Kidney epithelial cell (primary cell): ENCODE measurements at regions not wholly inside any gene's neighbourhood (a gene's known extent, or its start where the extent isn't known, plus 50 kb on each side); places are given as distances from the start of the nearest gene placed in this dataset.

ENCODE experiments used
- DNase-seq: peaks from one replicate; pipeline ENCODE4 v3.0.0-alpha.2; 2010; ENCODE audit warnings: low read depth
- H3K27me3 ChIP-seq: 2 replicates; pipeline ENCODE4 v1.6.0; 2011; ENCODE audit warnings: low read length; ENCODE audit not compliant: control insufficient read depth, insufficient read depth
- H3K36me3 ChIP-seq: 2 replicates; pipeline ENCODE4 v1.5.1; 2011; ENCODE audit warnings: low read length; ENCODE audit not compliant: control insufficient read depth, insufficient read depth
- H3K4me3 ChIP-seq: 2 replicates; pipeline ENCODE4 v1.5.1; 2011; ENCODE audit warnings: low read depth, mild to moderate bottlenecking, control low read depth, low read length
- TF ChIP-seq, protein P1 (sequence below): IDR thresholded peaks from 2 replicates; pipeline ENCODE4 v1.5.1; 2011; ENCODE audit warnings: mild to moderate bottlenecking, moderate library complexity, low read length, control low read depth, inconsistent platforms; ENCODE audit not compliant: insufficient read depth, poor library complexity, severe bottlenecking

DNA sequence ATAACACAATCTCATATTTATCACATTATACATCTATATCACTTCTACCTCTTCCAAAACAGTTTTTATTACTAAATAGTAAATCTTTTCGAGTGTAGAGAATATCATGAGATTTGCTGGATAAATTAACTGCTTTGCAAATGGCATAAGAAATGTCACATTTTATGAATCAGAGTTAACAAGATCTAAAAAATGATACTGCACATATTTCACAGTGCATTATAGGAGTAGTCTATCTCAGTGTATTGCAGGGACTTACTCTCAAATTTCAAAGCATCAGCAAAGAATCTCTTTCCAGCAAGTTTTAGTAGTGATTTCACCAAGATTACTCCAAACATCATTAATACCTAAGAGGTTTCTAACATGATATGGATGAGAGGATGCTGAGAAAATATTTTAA is 687.1 kb upstream of the SLITRK1 start:
- no peak for DNase-seq
- TF ChIP-seq, protein P1, sequence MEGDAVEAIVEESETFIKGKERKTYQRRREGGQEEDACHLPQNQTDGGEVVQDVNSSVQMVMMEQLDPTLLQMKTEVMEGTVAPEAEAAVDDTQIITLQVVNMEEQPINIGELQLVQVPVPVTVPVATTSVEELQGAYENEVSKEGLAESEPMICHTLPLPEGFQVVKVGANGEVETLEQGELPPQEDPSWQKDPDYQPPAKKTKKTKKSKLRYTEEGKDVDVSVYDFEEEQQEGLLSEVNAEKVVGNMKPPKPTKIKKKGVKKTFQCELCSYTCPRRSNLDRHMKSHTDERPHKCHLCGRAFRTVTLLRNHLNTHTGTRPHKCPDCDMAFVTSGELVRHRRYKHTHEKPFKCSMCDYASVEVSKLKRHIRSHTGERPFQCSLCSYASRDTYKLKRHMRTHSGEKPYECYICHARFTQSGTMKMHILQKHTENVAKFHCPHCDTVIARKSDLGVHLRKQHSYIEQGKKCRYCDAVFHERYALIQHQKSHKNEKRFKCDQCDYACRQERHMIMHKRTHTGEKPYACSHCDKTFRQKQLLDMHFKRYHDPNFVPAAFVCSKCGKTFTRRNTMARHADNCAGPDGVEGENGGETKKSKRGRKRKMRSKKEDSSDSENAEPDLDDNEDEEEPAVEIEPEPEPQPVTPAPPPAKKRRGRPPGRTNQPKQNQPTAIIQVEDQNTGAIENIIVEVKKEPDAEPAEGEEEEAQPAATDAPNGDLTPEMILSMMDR: no peak
- no peak overlapping the region for H3K4me3 ChIP-seq
- no peaks in the 10 kb centered on the region for H3K27me3 ChIP-seq
- no peaks in the 10 kb centered on the region for H3K36me3 ChIP-seq

DNA sequence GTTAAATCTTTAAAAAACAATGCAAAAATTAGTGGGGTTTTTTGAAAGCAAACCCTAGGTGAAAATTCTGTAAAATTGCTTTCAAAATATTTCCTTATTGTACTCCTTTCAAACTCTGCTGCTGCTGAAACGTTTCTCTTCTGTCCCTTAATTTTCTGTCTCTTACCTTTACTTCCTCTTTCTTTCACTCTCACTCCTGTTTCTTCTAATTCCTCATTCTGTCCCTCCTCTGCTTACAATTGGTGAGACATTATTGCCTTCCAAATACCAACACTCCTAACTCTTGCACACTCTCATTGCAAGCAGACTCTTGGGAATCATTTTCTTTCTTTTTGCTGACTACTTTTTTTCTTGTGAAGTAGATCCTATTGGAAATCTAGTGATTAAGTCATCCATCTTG is 685.6 kb upstream of the SLITRK1 start:
- Histone ChIP-seq H3K4me3 (no peak overlapping the region), H3K27me3 (no peaks in the 10 kb centered on the region), H3K36me3 (no peaks in the 10 kb centered on the region)
- DNase-seq: no peak
- TF ChIP-seq, protein P1: no peak

DNA sequence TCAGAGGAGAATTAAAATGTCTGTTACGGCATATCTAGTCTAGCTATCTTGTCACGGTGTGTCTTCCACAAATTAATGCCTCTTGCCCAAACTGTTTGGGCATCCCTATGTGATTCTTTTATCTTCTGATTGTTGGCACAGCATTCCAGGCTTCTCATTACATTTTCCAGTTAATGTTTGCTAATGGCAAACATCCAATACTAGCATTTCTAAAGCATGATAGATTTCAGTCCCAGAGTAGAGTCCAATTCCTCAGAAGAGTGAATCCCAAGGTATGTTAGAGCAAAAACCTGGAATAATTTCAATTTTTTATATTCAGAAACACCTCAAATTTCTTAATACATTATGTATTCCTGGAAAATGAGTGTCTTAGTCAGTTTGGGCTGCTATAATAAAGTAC is 684.5 kb upstream of the SLITRK1 start:
- H3K4me3 ChIP-seq: no peak overlapping the region
- H3K27me3 ChIP-seq: no peaks in the 10 kb centered on the region
- no peaks in the 10 kb centered on the region for H3K36me3 ChIP-seq
- DNase-seq: no peak
- TF ChIP-seq, protein P1: no peak

DNA sequence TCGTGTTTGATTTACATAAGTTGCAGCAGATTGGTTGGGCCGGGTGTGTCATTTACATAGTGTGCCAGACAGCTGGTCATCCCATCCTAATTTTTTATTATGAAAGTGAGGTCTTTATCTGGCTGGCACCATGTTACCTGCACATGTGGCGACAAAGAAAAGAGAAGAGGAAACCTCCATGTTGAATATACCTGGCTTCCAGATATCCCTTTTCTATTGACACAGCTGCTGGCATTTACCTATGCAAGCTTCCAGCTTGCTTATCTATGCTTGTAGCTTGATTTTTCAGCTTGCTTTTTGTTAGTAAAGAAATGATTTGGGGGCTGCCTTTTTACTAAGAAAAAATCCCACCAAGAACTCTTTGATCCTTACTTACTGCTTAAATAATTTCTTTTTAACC is 681.3 kb upstream of the SLITRK1 start:
- Histone ChIP-seq H3K4me3 (no peak overlapping the region), H3K27me3 (no peaks in the 10 kb centered on the region), H3K36me3 (no peaks in the 10 kb centered on the region)
- DNase-seq: no peak
- TF ChIP-seq, protein P1: no peak

DNA sequence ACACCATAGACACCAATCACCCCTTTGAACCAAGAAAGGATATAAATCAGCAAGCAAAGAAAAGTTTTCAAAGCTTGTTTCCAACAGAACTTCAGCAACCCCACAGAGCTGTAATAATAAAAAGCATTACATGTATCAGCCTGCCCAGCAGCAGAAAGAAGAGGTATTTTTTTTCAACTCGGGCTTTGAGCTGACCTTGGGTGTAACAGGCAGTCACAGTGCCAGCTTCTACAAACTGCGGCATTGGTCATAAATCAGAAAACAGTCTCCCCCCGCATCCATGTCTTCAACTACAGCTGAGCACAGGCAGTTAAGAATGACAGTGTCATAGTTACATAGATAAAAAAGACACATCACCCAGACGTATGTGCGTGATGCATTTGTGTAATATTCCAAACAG is 671.0 kb upstream of the SLITRK1 start:
- TF ChIP-seq, protein P1: no peak
- DNase-seq: no peak
- H3K36me3 ChIP-seq: no peaks in the 10 kb centered on the region
- no peaks in the 10 kb centered on the region for H3K27me3 ChIP-seq
- H3K4me3 ChIP-seq: no peak overlapping the region

DNA sequence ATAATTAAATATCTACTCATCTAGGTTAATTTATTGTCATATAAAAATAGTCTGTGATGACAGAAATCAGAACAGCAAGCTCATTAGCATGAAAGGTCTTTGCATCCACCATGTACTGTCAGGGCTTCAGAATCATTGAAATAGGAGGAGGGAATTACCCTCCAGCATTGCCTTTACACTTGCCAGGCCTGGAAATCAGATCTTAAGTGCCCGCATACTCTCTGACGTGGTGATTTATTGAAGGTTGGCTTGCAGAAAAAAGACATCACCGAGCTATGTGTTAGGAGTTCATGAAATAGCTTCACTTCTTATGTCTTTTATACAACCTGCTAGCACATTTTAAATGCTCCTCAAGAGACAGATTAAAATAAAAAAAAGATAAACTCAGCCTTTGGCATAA is 661.7 kb upstream of the SLITRK1 start:
- Histone ChIP-seq H3K36me3 (no peaks in the 10 kb centered on the region), H3K4me3 (no peak overlapping the region), H3K27me3 (no peaks in the 10 kb centered on the region)
- TF ChIP-seq, protein P1: no peak
- DNase-seq: no peak
